GM19438 (cell line): ENCODE measurements at regions not wholly inside any gene's neighbourhood (a gene's known extent, or its start where the extent isn't known, plus 50 kb on each side); places are given as distances from the start of the nearest gene placed in this dataset.

Experiments
- ATAC-seq: cut with Tn5 transposase; IDR thresholded peaks from one replicate; pipeline ENCODE4 v1.9.1; 2021; ENCODE audit warnings: low read depth; ENCODE audit not compliant: unreplicated experiment

DNA sequence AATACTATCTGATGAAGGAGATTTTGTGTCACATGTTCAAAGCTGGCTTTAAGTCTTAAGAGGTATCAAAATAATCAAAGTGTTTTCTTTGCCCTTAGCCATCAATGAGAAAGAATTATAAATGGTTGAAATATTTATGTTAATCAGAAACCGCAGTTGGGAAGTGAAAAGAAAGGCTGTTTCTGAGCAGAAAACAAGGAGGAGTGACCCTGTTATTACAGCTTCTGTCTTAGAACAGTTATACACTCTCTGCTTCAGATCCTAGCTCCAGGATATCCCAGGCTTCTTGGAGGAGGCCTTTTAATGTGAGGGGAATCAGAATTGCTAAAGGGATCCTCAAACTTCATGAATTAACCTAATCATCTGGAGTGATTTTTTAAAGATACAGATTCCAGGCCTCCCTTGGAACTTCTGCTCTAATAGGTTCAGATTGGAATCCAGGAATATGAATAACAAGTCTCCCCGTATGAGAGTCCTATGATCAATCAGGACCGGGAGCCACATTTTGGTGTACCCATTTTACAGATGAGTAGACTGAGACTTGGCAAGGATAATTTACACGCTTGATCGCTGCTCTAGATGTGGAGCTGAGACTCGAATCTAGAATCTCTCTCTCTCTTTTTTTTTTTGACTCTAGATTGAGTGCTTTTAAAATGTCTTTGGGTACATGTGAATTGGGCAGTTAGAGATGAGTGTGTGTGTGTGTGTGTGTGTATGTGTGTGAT, 50.8 kb upstream of the JAG1 start:
- no peak for ATAC-seq

DNA sequence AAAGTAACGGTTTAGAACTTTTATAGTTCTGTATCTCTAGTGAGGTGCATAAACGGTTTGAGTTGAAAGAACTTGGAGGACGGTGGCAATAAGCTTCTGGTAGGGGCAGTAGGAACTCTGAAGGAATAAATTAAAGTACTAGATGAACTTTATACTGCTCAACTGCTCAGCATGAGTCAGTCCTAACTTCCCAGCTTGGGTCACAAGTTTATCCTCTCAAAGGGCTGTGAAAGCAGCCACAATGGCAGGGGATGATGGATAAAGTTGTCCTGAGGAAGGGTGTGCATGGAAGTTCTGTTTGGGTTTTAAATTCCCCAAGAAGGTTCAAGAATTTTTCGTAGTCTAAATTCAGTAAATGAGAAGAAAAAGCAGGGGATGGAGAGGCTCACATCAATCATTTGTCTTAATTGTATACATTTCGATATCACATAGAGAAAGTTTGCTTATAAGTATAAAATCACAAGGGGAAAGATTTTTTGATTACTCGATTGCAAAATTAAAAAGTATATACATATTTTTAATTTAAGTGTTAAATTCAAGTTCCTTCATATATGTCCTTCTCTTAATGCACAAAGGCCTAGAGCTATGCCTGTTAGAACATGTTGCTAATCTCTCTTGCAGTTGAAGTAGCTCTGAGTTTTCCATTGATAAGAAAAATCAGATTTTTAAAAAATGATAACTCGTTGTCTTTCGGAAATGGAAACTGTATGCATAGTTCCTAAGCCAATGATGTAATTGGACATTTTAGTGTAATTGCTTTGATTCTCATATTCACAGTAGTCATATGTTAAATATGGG, 55.3 kb upstream of the JAG1 start:
- no peak for ATAC-seq

DNA sequence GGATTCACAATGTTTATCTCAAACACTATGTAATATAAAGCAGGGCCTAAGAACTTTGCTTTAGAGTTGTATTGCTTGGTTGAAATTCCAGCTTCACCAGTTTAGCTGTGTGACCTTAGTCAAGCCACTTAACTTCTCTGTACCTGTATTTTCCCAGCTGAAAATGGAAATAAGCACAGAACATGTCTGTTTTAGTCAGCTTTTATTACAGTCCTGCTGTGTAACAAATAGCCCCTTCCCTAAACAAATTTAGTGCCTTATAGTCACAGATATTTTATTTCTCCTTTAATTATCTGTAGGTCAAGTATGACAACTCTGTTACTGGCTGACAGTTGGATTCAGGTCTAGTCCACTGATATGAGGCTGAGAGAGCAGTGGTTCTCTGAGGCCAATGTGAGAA, 56.0 kb upstream of the JAG1 start:
- no peak for ATAC-seq

DNA sequence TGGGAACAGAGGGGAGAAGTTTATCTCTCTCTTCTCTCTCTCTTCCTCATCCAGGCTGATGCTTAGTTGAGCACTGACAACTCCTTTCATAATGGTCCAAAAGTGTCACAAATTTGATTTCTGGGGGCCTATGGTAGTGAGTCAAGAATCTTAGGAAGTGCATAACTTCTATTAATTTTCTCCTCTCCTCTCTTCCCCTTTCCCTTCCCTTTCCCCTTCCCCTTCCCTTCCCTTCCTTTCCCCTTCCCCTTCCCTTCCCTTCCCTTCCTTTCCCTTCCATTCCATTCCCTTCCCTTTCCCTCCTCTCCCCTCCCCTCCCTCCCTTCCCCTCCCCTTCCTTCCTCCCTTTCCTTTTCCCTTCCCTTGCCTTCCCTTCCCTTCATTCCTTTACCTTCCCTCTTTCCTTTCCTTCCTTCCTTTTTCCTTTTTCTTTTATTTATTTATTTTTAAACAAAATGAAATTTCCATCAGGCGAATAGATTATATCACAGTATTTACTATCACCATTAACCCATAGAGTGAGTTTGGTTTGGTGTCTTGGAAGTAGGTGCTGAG, 56.9 kb upstream of the JAG1 start:
- ATAC-seq: no peak

DNA sequence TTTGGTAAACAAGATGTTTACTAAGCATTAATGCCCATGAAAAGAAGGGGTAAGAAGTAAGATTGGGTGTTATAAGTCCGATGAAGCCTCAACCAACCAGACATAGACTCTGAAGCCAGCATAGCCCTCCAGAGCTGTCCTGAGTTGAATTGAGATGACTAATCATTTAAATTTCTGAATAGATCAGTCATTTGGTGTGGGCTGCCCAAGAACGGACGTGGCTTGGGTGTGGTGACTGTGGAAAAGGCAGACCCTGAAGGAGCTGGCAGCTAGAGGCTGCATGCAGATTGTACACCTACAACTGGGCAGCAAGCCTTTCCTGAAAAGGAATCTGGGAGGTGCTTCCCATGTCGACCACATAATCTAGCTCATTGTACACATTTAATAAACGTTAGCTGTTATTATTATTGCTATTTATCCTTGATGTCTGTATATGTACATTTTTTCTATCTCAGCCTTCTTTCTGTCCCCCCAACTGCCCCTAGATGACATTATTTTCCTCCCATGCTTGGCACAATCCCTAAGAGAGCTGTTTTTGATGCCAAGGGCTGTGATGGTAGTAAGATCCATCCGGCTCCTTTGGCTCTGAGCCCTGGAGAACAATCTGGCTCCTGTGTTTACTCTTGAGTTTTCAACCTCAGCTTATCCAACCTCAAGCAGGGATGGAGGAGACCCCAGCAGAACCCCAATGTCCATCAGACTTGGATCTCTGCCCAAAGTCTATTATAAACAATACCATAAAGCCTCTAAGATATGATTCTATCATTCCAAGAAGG, 57.6 kb upstream of the JAG1 start:
- ATAC-seq: no peak

DNA sequence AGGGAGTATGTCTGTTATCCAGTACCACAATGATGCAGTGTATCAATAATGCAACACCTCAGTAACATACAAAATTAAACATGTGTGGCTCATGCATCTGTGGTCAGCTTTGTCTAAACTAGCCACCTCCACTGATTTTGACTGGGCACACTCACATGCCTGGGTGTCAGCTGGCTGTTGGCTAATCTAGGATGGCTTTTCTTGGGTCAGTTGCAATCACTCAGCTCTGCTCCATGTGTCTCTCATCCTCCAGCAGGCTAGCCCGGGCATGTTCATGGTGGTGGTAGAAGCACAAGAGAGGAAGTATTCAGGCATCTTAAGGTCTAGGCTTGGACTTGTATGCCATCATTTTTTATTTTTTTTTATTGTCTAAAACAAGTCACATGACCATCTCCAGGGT, 59.3 kb upstream of the JAG1 start:
- no peak for ATAC-seq

DNA sequence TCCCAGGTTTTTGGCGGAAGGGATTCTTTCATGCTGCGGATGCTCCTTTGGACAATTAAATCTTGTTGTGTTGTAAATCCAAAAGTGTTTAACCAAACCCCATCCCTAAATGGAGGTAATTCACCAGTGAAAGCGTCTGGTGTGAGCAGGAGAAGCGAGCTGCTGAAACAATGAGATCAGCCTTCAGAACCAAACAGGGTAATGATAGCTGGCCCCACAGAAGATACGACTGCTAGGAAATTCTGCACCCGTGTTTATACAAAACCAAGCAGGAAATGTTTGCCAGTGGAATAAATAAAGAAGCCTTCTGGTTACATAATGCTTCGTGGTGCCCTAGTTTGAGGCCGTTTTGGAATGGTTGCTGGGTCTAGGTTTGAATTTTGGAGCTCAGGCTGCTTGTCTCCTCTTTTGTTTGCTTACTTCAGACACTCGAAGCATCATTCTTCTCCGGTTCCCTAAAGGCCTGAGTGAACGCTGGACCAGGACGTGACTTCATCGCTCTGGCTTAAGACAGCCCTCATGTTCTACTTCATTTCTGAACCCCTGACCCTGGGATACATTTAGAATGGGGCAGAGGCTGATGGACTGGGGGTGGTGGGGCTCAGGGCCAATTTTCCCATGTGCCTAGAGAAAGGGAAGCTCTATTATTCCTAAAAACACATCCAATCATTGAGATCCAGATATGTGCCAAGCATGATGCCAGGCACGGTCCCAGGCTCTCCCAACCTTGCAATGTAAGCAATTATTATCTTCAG, 61.6 kb upstream of the JAG1 start:
- no peak for ATAC-seq

DNA sequence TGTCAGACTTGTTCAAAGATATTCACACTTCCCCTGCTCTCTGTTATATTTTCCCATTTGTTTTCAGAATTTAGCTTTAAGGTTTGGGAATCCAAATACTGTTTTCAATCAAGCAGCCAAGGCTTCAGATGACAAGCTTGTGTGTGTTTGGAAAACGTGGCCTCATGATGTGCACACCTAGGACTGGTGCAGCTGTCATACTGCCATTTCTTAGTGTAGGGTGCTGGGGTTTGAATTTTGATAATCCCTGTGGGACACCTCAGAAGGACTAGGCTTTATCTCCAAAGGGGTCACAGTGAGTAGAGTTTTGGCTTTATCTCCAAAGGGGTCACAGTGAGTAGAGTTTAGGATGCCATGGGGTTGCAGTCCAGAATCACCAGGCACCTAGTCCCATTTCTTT, 65.3 kb upstream of the JAG1 start:
- ATAC-seq: no peak

DNA sequence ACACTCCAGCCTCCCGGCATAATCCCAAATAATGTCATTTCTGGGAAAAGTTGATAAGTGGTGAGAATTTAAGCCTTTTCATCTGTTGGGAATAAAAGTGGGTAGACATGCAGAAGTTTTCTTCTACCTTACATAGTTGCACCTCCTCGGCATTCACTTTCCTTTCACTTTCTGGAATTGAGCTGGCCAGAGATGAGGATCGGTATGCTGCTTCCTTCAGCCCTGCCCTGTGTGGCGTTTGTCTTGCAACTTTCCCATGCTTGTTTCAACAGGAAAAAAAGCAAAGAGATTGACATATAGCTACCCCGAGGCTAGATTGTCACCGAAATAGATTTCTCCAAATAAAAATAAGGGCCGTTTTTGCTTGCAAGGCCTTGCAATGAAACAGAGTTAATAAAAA, 65.8 kb upstream of the JAG1 start:
- no peak for ATAC-seq

DNA sequence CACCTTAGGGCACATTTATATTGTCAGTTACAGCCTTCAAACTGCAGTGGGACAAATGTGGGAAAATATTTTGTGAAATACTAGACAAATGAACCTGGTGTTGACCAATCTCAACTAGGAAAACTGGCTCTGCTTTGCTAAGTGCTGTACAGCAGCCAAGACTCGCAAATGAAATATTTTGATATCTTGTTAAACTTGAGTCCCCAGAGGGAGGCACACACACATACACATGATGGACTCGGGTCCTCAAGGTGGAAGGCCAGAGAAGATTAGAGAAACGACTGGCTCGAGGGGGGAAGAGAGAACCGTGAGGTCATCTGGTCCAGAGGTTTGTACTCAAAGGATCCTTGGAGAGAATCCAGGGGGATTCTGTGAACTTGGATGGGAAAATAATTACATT, 67.3 kb upstream of the JAG1 start:
- ATAC-seq: no peak

DNA sequence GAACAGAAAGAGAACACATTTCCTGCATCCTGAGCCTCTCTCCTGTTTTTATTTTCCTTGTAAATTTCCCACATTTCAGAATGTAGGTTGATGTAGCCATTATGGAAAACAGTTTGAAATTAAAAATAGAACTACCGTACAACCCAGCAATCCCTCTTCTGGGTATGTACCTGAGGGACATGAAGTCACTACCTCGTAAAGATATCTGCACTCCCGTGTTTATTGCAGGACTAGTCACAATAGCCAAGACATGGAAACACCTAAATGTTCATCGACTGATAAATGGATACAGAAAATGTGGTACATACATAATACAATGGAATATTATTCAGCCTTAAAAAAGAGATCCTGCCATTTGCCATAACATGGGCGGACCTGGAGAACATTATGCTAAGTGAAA, 72.0 kb upstream of the JAG1 start:
- no peak for ATAC-seq

DNA sequence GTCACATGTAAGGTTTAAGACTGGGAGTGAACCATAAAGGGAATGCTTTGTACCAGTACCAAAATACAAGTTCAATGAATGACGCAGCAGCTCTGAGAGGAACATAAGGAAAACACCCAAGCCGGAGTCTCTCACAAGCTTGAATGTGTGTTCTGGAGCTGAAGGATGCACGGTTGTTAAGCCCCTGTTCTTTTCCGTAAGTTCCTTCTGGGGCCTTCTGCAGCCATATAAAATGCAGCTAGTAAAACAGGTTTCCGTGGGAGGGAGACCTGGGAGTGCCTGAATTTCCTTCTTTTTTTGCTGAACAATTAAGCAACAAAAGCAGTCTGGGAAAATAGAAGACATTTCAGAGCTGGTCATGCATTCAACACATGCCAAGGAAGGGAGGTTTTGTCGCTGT, 73.2 kb upstream of the JAG1 start:
- ATAC-seq: no peak

DNA sequence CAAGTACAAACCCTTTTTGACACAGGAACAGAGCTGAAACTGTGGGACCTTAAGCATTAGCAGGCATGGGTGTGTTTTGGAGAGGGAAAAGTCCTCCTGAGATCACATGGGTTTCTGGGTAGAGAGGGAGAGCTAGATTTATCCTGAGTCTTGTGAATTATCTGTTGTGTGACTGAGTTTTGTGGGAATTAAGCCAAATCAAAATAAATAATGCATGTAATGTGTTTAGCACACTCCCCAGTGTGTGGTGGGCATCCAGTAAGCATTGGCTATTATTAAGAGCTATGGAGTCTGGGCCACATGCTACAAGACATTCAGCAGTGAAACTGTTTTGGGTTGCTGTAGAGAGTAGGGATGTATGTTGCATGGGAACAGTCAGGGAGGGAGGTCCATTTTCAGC, 75.3 kb upstream of the JAG1 start:
- ATAC-seq: no peak

DNA sequence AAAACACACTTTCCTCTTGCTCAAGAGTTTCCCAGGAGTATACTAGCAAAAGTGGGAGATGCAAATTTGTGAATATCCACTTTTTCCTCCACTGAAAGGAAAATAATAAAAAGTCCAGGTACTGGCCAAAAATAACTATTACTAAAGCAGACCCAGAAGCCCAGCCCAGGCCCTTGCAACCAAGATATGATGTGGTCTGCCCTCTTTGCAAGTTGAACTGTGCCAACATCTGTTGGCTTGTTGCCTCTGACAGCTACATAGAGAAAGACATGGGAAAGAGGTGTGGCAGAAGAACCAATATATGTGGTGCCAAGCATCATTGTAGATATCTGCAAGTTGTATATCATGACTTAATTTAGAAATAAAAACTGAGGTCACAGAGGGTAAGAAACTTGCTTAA, 78.4 kb upstream of the JAG1 start:
- no peak for ATAC-seq

DNA sequence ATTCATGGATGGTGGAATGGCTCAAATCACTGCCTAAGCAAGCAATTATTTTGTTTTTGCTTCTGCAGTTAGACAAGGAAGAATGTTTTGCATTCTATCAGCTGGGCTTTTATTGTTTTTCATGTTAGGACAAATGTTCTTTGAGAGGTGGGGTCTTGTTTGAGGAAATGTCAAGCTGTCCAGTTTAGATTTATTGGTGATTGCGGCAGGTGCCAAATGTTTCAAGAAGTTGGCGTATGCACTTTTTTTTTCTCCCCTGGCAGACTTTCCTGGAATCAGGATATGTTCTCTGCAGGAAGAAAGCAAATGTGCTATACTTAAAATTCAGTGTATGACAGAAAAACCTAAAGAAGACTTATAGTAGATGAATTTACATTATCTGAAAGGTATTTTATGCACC, 81.0 kb upstream of the JAG1 start:
- ATAC-seq: no peak

DNA sequence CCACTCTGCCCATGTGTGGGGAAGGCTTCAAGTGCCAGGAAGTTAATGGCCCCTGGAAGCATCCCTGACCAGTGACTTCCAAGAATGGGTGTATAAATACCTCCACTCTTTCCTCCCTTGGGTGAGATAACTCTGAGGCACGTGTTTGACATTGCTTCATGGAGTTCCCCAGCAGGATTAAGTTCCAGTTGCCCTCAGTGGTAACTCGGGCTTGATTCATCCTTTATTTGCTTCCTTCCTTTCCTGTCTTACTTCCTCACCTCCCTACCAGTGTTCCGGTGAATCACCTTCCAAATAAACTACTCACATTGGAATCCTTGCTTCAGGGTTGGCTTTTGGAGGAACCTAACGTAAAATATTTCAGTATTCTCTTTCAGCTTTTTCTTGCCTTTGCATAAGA, 84.6 kb upstream of the JAG1 start:
- ATAC-seq: no peak

DNA sequence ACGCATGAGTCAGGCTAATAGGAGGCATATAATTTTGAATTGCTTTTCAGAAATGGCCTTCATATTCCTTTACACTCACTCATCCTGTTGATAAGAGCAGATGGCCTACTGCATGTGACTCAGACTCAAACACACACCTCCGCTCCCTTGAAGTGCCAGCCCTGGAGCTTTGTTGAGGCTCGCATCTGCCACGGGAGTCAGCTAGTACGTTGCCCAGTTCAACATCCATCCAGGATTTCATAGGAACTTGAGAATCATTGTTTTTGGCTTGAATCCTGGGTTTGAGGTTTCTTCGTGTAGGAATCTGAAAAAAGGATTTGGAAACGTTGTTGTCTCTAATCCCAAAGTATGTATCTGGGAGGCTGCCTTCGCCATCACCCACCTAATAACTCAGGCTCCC, 87.4 kb upstream of the JAG1 start:
- no peak for ATAC-seq

DNA sequence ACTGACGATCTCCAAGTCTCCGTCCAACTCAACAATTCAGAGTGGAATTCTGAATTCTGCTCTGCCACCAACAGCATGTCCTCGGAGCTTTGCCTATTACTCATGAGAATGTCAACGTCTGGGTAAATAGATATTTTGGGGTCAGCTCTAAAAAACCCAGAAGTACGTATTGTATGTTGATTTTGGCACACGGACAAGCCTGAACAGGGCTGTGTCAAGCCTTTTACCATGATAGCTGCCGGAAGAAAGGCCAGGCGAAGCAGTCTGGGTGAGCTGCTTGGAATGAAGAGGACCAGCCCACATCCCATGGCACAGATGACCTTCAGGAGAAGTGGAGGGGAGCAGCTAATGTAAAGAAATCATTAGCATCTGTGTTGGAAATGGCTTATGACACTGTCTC, 88.0 kb upstream of the JAG1 start:
- ATAC-seq: no peak

DNA sequence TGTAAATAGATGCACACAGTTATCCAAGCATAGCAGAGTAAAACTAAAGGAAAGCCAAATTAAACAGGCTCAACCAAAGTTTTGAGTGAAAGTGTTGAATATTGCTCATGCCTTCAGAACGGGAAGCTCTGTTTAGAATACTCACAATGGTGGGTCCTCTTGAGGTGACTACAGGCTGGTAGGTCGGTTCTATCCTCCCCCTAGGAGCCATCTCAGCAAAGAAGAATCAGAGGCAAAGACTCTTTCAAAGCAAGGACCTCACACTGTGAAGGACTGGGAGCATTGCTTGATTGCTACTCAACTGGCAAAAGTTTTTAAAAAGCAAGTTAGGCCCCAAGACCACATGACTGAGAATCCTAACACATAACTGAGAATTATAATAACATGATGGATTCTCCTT, 88.4 kb upstream of the JAG1 start:
- ATAC-seq: no peak

DNA sequence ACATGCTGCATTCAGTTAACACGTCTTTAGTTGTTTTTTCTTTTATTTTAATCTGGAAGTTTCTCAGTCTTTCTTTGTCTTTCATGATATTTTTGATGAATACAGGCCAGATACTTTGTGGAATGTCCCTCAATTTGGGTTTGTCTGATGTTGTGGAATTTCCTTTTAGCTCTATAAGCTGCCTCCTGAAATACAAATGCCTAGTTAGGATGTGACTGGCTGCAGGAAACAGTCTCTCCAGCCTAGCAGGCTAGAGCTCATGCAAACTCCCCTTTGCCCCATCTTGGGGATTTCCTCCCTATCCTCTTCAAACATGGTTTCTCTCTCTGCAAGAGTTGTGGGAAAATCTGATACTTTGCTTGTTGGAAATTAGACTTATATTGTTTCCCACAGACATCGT, 89.3 kb upstream of the JAG1 start:
- no peak for ATAC-seq

DNA sequence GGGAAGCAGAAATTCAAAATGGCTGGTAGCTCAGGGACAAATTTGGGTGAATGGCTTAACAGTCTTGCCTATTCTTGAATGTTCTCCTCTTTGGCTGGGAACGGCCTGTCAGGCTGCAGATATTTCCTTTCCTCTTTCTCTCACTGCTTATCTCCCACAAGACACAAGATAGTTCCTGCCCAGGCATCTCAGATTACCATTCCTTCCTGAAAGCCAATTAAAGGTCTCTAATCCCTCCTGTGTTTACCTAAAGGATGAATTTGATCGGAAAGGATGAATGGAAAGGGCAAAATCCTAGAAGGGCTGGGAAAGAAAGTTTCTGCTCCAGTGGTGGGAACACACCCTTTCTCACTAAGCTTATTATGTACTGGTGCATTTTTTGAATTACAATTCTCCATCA, 95.9 kb upstream of the JAG1 start:
- no peak for ATAC-seq
